Stimulated activated CD8-positive, alpha-beta memory T cell treated with anti-CD3 and anti-CD28 coated beads, Interleukin-2, amount 100 ng/mL, for 48 hours (primary cell): ENCODE measurements at regions not wholly inside any gene's neighbourhood (a gene's known extent, or its start where the extent isn't known, plus 50 kb on each side); places are given as distances from the start of the nearest gene placed in this dataset.
"Not testable (repeated sequence)": the region's sequence is repeated elsewhere in the genome, so short reads cannot be mapped to it uniquely, and the experiment has no call there.

Experiments used
- DNase-seq, 2 donors: peaks; one replicate each; pipeline ENCODE4 v3.0.0-alpha.2; 2020; ENCODE audit warnings: low read depth in 2 of 2

- not testable (repeated sequence) for DNase-seq
These were observed 54.2 kb upstream of the FAM72C start for GRCh38 chr1:144026022-144026421.

DNA sequence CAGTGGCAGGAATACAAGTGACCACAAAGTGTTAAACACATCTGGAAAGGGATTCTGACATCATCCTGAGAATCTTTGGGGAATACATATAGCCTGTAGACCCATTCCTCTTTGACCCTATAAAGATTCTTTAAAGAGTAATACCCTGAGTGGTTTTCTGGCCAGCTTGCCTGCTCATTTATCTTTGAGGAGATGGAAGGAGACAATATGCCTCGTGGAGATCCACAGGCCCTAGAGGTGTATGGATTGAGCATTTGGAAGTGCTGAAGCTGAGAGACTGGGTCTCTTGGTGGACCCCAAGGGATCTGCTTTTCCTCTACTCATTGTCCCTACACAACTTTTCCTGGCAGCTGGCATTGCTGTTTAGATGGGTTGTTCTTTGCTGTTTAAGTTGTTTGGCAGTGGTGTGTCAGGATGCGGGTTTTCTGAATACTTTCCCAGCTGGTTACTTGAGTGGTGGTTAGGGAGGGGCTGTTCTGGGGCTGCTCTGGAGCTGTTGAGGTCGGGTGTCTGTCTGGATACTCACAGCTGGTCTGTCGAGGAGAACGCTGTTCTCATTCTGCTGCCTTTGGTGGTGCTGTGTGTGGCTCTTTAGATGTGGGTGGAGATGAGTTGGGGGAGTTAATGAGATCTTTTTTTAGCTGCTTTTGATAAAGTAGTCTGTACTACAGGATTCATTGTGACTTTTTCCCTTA lies 50.1 kb upstream of the FAM72C start:
- DNase-seq = not testable (repeated sequence)
